ENCODE measurements at regions not wholly inside any gene's neighbourhood (a gene's known extent, or its start where the extent isn't known, plus 50 kb on each side); places are given as distances from the start of the nearest gene placed in this dataset.

DNA sequence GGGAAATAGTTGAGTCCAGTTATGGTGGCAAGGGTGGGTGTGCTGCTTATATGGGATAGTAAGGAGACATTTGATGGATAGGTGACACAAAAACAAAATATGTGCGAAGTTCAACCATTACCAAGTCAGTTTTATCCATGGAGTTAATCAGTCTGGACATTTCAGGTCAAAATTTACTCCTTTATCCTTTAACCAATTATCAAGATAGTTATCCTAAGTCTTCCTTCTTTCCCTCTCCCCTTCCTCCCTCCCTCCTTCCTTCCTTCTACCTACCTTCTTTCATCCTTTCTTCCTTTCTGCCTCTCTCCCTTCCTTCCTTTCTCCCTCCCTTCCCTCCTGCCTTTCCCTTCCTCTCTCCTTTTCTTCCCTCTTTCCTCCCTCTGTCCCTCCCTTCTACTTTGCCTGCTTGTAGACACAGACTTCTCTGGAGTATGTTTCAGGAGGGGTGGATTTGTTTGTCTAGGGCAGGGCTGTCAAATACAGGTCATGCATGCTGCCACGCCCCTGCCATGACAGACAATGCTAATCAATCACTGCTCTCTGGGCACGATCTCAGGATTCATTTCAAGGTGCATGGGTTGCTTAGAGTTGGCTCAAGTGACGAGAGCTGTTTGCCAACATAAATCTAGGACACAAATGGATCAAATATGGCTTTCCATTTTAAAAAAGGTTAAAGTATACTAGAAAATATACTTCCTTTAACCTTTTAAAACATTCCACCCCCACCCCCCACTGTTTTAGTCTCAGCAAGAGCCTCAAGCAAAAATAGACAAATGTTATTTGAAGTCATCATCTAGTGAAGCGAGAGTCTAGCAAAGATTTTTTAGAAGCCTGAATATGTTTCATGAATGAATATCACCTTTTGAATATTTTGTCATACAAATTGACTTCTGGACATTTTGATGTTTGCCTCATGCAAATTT lies 281.6 kb upstream of the CITED2 start:
- Histone ChIP-seq H3K4me3 (ENCODE audit: low read depth in 1 of 2, low read length in 2 of 2) (no peak overlapping the region), H3K27me3 (ENCODE audit: low read depth, low read length) (no peaks in the 10 kb centered on the region), H3K4me1 (ENCODE audit: control insufficient read depth in 1 of 2, insufficient read depth in 2 of 2, low read length in 2 of 2) (no peaks in the 10 kb centered on the region), H3K9me3 (ENCODE audit: control insufficient read depth in 1 of 2, low read length in 2 of 2) (no peaks in the 10 kb centered on the region), H3K27ac (ENCODE audit: low read length) (peak overlapping the region; percentile 49), H3K36me3 (ENCODE audit: control insufficient read depth in 1 of 2, insufficient read depth in 2 of 2, low read length in 2 of 2) (no peaks in the 10 kb centered on the region)

DNA sequence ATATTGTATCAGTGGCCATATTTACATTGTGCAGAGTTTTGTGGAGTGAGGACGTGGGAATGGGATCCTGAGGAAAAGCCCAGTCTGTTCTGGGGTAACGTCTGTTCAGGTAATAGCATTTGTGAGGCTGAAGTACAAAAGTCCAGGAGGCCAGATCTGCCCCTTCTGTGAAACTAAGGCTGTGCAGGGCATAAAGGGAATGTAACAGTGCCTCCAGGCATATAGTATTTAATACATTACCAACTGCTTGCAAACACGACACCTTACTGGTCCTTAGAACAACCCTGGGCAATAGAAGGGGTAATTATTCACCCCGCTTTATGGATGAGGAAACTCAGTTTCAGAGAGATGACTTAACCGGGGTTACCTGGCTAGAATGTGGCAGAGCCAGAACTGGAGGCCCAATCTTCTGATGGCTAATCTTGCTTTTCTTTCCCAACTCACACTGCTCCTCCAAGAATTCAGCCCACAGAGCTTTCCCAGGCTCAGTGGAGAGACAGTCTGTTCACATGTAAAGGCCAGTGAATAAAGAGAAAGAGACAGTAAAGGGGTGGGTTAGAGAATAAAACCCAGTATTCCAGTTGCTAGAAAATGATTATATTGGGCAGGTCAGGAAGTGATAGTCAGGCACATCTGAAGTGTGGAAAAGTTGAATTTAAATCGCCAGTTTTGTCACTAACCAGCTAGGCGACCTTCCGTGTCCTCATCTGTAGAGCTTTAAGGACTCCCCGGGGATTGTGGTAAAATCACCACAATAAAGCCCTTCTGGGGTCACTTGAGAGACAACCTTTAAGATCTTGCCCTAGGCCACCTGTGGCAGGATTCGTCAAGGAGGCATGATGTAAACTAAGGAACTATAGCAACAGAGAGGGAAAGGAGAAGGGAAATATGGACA lies 280.7 kb upstream of the CITED2 start:
- peak overlapping the region; percentile 49 for H3K27ac ChIP-seq (ENCODE audit: low read length)

DNA sequence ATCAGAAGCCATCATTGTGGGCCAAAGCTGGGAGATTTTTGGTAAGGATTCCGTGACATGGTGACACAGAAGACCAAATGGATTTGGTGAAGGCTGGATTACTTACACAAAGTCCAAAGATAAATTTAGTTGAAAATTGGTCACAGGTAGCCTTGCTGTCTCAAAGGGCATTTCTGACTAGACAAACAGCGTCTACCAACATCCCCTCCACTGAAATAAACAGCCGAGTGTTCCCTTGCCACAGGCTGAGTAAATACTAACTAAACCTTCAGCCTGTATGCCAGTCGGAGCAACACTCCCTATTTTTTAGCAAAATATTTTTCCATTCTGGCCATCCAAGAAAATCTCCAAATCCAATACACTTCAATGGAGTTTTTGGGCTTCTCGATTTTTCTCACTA lies 279.9 kb upstream of the CITED2 start:
- no peaks in the 10 kb centered on the region for H3K4me1 ChIP-seq (ENCODE audit: control insufficient read depth in 1 of 2, insufficient read depth in 2 of 2, low read length in 2 of 2)
- H3K36me3 ChIP-seq (ENCODE audit: control insufficient read depth in 1 of 2, insufficient read depth in 2 of 2, low read length in 2 of 2): no peaks in the 10 kb centered on the region
- no peak overlapping the region for H3K4me3 ChIP-seq (ENCODE audit: low read depth in 1 of 2, low read length in 2 of 2)
- no peak overlapping the region for H3K27ac ChIP-seq (ENCODE audit: low read length)
- H3K27me3 ChIP-seq (ENCODE audit: low read depth, low read length): no peaks in the 10 kb centered on the region
- H3K9me3 ChIP-seq (ENCODE audit: control insufficient read depth in 1 of 2, low read length in 2 of 2): no peaks in the 10 kb centered on the region

More for the DNA sequence above, 280.7 kb upstream of the CITED2 start:
- Histone ChIP-seq H3K4me1 (ENCODE audit: control insufficient read depth in 1 of 2, insufficient read depth in 2 of 2, low read length in 2 of 2) (no peaks in the 10 kb centered on the region), H3K4me3 (ENCODE audit: low read depth in 1 of 2, low read length in 2 of 2) (no peak overlapping the region), H3K27me3 (ENCODE audit: low read depth, low read length) (no peaks in the 10 kb centered on the region), H3K36me3 (ENCODE audit: control insufficient read depth in 1 of 2, insufficient read depth in 2 of 2, low read length in 2 of 2) (no peaks in the 10 kb centered on the region), H3K9me3 (ENCODE audit: control insufficient read depth in 1 of 2, low read length in 2 of 2) (no peaks in the 10 kb centered on the region)

DNA sequence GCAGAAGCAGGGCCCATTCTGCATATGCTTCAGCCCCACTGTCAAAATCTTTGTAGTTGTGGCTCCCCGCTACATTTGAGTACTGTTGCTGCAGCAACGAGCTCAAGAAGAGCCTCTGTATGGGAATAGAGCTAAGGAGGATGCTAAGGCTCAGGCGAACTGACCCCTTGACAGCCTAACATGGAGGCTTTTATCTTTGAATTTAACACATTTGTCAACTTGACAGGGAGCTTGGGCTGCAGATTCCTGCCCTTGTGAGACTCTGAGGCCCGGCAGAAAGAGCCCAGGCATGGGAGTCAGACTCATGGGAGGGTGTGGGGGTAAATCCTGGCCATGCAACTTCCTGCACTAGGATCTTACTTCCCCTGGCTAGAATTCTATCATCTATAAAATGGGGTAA lies 278.7 kb upstream of the CITED2 start:
- no peak overlapping the region for H3K27ac ChIP-seq (ENCODE audit: low read length)
- no peaks in the 10 kb centered on the region for H3K36me3 ChIP-seq (ENCODE audit: control insufficient read depth in 1 of 2, insufficient read depth in 2 of 2, low read length in 2 of 2)
- H3K9me3 ChIP-seq (ENCODE audit: control insufficient read depth in 1 of 2, low read length in 2 of 2): no peaks in the 10 kb centered on the region
- no peaks in the 10 kb centered on the region for H3K4me1 ChIP-seq (ENCODE audit: control insufficient read depth in 1 of 2, insufficient read depth in 2 of 2, low read length in 2 of 2)
- no peaks in the 10 kb centered on the region for H3K27me3 ChIP-seq (ENCODE audit: low read depth, low read length)
- no peak overlapping the region for H3K4me3 ChIP-seq (ENCODE audit: low read depth in 1 of 2, low read length in 2 of 2)

DNA sequence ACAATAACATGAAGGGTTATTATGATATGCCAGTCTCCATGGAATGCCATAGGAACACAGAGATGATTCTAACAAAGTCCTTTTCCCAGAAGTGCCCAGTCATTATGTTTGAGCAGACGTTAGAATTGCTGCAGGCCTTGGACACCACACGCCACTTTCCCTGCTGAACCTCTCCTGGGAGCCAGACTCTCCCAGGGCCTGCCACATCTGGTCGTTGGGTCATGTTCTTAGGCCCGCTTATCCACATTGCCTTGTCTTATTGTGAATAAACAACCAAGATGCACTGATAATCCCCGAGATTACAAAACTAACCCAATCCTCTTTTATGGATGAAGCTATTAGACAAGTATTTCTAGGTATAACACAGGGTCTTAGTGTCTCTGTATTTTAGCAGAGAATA lies 276.5 kb upstream of the CITED2 start:
- Histone ChIP-seq H3K27ac (ENCODE audit: low read length) (no peak overlapping the region), H3K9me3 (ENCODE audit: control insufficient read depth in 1 of 2, low read length in 2 of 2) (no peaks in the 10 kb centered on the region), H3K27me3 (ENCODE audit: low read depth, low read length) (no peaks in the 10 kb centered on the region), H3K36me3 (ENCODE audit: control insufficient read depth in 1 of 2, insufficient read depth in 2 of 2, low read length in 2 of 2) (no peaks in the 10 kb centered on the region), H3K4me3 (ENCODE audit: low read depth in 1 of 2, low read length in 2 of 2) (no peak overlapping the region), H3K4me1 (ENCODE audit: control insufficient read depth in 1 of 2, insufficient read depth in 2 of 2, low read length in 2 of 2) (no peaks in the 10 kb centered on the region)

DNA sequence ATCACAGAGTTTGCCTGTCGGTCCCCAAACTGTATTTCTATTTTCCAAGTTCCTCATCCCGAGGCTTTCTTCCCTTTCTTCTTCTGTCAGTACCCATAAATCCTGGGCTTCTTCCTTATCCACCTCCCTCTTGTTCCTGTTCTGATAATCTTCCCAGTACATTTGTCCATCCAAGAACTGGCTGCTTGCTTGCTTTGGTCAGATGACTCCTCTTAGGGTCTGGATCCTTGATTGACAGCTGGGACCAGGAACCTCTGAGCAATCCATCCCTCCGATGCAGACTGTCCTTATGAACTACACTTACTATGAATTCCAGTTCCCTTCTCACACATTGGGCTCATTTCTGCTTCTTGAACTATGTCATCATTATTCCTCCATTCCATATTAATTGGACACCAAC lies 275.3 kb upstream of the CITED2 start:
- Histone ChIP-seq H3K9me3 (ENCODE audit: control insufficient read depth in 1 of 2, low read length in 2 of 2) (no peaks in the 10 kb centered on the region), H3K36me3 (ENCODE audit: control insufficient read depth in 1 of 2, insufficient read depth in 2 of 2, low read length in 2 of 2) (no peaks in the 10 kb centered on the region), H3K27ac (ENCODE audit: low read length) (no peak overlapping the region), H3K4me3 (ENCODE audit: low read depth in 1 of 2, low read length in 2 of 2) (no peak overlapping the region), H3K27me3 (ENCODE audit: low read depth, low read length) (no peaks in the 10 kb centered on the region), H3K4me1 (ENCODE audit: control insufficient read depth in 1 of 2, insufficient read depth in 2 of 2, low read length in 2 of 2) (peaks cover 0 to 7% of the 10 kb centered on the region in 2 donors)

DNA sequence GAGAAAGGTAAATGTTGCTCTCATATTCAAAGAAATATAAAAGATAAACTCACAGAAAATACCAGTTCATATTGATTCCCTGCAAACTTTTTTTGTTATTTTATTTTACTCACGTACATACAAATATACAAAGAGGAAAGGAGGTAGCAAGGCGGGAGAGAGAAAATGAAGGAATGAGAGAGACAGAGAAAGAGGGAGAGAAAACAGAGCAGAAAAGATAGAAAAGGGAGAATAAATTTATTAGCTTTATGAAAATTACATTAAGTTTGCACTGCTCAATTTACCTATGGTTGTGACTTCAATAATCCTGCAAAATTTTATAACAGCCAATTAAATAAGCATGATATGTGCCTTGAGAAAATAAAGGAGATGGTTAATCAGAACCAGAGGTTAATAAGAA lies 274.7 kb upstream of the CITED2 start:
- Histone ChIP-seq H3K36me3 (ENCODE audit: control insufficient read depth in 1 of 2, insufficient read depth in 2 of 2, low read length in 2 of 2) (no peaks in the 10 kb centered on the region), H3K27me3 (ENCODE audit: low read depth, low read length) (no peaks in the 10 kb centered on the region), H3K9me3 (ENCODE audit: control insufficient read depth in 1 of 2, low read length in 2 of 2) (no peaks in the 10 kb centered on the region), H3K4me3 (ENCODE audit: low read depth in 1 of 2, low read length in 2 of 2) (no peak overlapping the region), H3K27ac (ENCODE audit: low read length) (no peak overlapping the region), H3K4me1 (ENCODE audit: control insufficient read depth in 1 of 2, insufficient read depth in 2 of 2, low read length in 2 of 2) (peaks cover 0 to 8% of the 10 kb centered on the region in 2 donors)

DNA sequence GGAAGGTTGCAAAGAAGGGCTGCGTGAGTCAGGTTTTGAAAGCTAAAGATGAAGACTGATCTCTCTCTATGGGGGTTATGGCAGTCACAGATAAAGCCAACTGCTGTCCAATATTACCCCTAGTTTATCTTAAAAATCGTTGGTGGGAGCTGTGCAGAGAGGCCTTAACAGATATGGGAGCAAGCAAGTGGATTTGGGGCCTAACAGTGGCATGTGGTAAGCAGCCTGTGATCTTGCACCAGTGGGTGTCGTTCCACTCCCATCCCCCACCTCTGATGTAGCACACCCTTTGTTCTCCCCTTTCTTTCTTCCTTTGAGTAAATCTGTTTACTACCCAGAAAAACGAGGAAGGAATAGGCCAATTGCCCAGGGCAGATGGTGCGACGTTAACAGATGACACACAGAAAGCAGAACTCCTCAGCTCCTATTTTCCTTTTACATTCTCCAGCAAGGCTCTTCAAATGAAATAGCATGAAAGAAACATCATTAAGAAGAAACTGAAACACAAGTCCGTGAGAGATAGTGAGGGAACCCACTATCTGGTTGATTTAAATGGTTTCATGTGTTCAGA lies 274.1 kb upstream of the CITED2 start:
- Histone ChIP-seq H3K27ac (ENCODE audit: low read length) (no peak overlapping the region), H3K4me3 (ENCODE audit: low read depth in 1 of 2, low read length in 2 of 2) (no peak overlapping the region), H3K27me3 (ENCODE audit: low read depth, low read length) (no peaks in the 10 kb centered on the region), H3K9me3 (ENCODE audit: control insufficient read depth in 1 of 2, low read length in 2 of 2) (no peaks in the 10 kb centered on the region), H3K4me1 (ENCODE audit: control insufficient read depth in 1 of 2, insufficient read depth in 2 of 2, low read length in 2 of 2) (peaks cover 0 to 12% of the 10 kb centered on the region in 2 donors), H3K36me3 (ENCODE audit: control insufficient read depth in 1 of 2, insufficient read depth in 2 of 2, low read length in 2 of 2) (no peaks in the 10 kb centered on the region)

DNA sequence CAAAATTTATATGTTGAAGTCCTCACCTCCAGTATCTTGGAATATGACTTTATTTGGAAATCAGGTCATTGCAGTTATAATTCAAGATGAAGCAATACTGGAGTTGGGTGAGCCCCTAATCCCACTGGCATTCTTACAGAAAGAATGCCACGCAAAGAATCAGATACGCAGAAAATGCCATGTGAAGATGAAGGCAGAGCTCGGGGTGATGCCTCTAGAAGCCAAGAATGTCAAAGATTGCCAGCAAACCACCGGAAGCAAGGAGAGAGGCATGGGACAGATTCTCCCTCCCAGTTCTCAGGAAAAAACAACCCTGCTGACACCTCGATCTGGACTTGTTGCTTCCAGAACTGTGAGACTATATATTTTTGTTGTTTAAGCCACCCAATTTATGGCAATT lies 273.4 kb upstream of the CITED2 start:
- H3K27me3 ChIP-seq (ENCODE audit: low read depth, low read length): no peaks in the 10 kb centered on the region
- H3K9me3 ChIP-seq (ENCODE audit: control insufficient read depth in 1 of 2, low read length in 2 of 2): no peaks in the 10 kb centered on the region
- H3K4me3 ChIP-seq (ENCODE audit: low read depth in 1 of 2, low read length in 2 of 2): no peak overlapping the region

DNA sequence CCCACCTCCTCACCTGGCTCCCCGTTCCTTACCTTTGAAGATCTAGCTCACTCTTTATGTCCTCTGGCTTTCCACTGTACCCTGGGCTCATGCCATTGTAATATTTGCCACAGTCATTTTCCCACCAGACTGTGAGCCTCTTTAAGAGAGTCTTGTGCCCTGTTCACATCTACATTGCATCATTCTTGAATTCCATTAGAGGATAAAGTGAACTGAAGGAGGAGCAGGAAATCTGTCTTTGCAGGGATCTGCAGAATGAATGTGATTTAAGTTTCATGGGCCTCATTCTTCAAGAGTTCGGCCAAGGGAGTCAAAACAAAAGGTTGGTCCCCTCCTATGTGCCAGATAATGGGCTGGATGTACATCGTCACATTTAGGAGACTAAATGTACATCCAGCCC lies 272.6 kb upstream of the CITED2 start:
- no peaks in the 10 kb centered on the region for H3K9me3 ChIP-seq (ENCODE audit: control insufficient read depth in 1 of 2, low read length in 2 of 2)
- H3K4me1 ChIP-seq (ENCODE audit: control insufficient read depth in 1 of 2, insufficient read depth in 2 of 2, low read length in 2 of 2): peaks cover 0 to 12% of the 10 kb centered on the region in 2 donors

More for the DNA sequence above, 273.4 kb upstream of the CITED2 start:
- Histone ChIP-seq H3K36me3 (ENCODE audit: control insufficient read depth in 1 of 2, insufficient read depth in 2 of 2, low read length in 2 of 2) (no peaks in the 10 kb centered on the region), H3K4me1 (ENCODE audit: control insufficient read depth in 1 of 2, insufficient read depth in 2 of 2, low read length in 2 of 2) (peaks cover 0 to 12% of the 10 kb centered on the region in 2 donors), H3K27ac (ENCODE audit: low read length) (no peak overlapping the region)

DNA sequence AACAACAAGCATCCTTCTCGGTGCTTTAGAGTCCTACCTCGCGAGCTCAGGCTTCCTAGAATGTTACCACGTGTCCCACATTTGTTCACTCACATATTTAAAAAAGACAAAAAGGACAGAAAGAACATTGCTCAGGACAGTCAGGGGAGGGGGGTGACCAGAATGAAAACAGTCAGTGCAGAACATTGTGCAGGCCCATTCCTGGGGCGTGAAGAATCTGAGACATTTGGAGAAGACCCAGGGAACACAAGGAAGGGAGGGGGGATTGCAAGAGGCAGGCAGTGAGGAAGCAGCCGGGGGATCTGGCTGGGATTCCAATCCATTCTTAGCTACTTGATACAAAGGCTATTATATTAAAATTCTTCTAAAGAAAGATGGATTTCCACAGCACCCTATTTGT lies 270.4 kb upstream of the CITED2 start:
- Histone ChIP-seq H3K36me3 (ENCODE audit: control insufficient read depth in 1 of 2, insufficient read depth in 2 of 2, low read length in 2 of 2) (no peaks in the 10 kb centered on the region), H3K27ac (ENCODE audit: low read length) (no peak overlapping the region), H3K4me3 (ENCODE audit: low read depth in 1 of 2, low read length in 2 of 2) (no peak overlapping the region), H3K9me3 (ENCODE audit: control insufficient read depth in 1 of 2, low read length in 2 of 2) (no peaks in the 10 kb centered on the region), H3K27me3 (ENCODE audit: low read depth, low read length) (no peaks in the 10 kb centered on the region), H3K4me1 (ENCODE audit: control insufficient read depth in 1 of 2, insufficient read depth in 2 of 2, low read length in 2 of 2) (peaks cover 0 to 12% of the 10 kb centered on the region in 2 donors)

More for the DNA sequence above, 272.6 kb upstream of the CITED2 start:
- Histone ChIP-seq H3K27ac (ENCODE audit: low read length) (no peak overlapping the region), H3K4me3 (ENCODE audit: low read depth in 1 of 2, low read length in 2 of 2) (no peak overlapping the region), H3K27me3 (ENCODE audit: low read depth, low read length) (no peaks in the 10 kb centered on the region), H3K36me3 (ENCODE audit: control insufficient read depth in 1 of 2, insufficient read depth in 2 of 2, low read length in 2 of 2) (no peaks in the 10 kb centered on the region)
